ENCODE measurements at regions not wholly inside any gene's neighbourhood (a gene's known extent, or its start where the extent isn't known, plus 50 kb on each side); places are given as distances from the start of the nearest gene placed in this dataset.

DNA sequence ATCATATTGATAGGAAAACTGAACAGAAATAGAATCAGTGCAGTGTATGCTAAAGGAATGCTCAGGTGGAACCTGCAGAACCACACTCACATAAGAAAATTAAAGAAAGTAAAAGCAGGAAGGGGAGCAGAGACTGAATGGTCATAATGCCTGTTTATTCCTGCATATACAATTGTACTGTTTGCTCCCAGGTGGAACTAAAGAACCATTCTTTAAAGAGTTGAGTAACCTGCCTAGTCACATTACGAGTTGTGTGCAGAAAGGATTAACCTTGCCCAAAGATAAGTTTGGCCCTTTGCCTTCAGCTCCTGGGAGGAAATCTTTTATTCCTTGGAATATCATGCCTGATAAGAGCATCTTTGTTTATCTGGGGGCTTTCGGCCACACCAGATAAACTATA lies 434.7 kb downstream of the KIF2B start:
- TF ChIP-seq, protein P1, sequence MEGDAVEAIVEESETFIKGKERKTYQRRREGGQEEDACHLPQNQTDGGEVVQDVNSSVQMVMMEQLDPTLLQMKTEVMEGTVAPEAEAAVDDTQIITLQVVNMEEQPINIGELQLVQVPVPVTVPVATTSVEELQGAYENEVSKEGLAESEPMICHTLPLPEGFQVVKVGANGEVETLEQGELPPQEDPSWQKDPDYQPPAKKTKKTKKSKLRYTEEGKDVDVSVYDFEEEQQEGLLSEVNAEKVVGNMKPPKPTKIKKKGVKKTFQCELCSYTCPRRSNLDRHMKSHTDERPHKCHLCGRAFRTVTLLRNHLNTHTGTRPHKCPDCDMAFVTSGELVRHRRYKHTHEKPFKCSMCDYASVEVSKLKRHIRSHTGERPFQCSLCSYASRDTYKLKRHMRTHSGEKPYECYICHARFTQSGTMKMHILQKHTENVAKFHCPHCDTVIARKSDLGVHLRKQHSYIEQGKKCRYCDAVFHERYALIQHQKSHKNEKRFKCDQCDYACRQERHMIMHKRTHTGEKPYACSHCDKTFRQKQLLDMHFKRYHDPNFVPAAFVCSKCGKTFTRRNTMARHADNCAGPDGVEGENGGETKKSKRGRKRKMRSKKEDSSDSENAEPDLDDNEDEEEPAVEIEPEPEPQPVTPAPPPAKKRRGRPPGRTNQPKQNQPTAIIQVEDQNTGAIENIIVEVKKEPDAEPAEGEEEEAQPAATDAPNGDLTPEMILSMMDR (IDR thresholded peaks at IDR 0.05) = no peak
- TF ChIP-seq POLR2A (IDR thresholded peaks at IDR 0.05) = no peak

Data from right lobe of liver (tissue), 4 donors.